ENCODE measurements at regions not wholly inside any gene's neighbourhood (a gene's known extent, or its start where the extent isn't known, plus 50 kb on each side); places are given as distances from the start of the nearest gene placed in this dataset.

- no peak for DNase-seq (ENCODE audit: low read depth)
- TF ChIP-seq CTCF (IDR thresholded peaks at IDR 0.05; ENCODE audit: control insufficient read depth, insufficient read depth, low read depth, low read length, missing control alignments), result no peak
- no peak overlapping the region for H3K4me3 ChIP-seq (ENCODE audit: control insufficient read depth, low read depth, low read length)
Observed at GRCh38 chr7:86243171-86243570, 400.5 kb upstream of the GRM3 start.

DNA sequence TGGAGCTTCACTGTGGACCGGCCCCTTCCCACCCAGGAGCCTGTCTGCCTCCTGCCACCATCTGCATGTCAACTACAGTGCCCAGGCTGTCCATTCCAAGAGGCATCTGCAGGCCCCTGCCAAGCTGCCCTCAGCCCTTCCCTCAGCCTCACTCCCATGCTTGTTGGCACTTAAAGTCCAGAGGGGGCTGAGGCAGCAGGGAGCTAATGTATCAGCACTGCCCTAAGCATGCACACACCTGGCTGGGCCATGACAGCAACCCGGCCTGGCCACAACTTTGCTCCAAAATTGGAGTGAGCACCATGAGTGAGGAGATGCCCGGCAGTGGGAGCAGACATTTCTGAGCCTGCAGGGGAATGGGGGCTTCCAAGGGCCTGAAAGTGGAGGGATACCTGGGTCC lies 417.5 kb upstream of the GRM3 start:
- H3K4me3 ChIP-seq (ENCODE audit: control insufficient read depth, low read depth, low read length), result no peak overlapping the region
- no peak for DNase-seq (ENCODE audit: low read depth)
- TF ChIP-seq CTCF (IDR thresholded peaks at IDR 0.05; ENCODE audit: control insufficient read depth, insufficient read depth, low read depth, low read length, missing control alignments), result no peak

GRCh38 chr7:86222806-86223205 lies 420.9 kb upstream of the GRM3 start:
- no peak overlapping the region for H3K4me3 ChIP-seq (ENCODE audit: control insufficient read depth, low read depth, low read length)
- no peak for TF ChIP-seq CTCF (IDR thresholded peaks at IDR 0.05; ENCODE audit: control insufficient read depth, insufficient read depth, low read depth, low read length, missing control alignments)
- DNase-seq (ENCODE audit: low read depth), result no peak

DNA sequence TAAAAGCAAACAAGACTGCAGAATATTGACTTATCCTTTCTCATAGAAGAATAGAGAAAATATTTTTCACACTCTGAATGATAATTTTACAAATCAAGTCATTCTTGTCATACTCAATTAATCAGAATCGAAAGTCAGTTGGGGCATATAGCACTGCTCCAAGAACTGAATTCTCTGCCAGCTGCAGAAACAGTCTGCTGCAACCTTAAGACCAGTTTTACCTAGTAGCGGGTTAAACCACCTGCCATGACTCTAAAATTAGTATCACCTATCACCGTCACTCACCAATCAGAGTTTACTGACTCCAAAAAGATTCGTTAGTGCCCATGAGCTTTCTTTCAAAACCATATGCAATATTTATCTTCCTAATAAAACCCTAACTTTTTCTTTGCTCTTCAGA lies 429.0 kb upstream of the GRM3 start:
- DNase-seq (ENCODE audit: low read depth), result no peak
- no peak overlapping the region for H3K4me3 ChIP-seq (ENCODE audit: control insufficient read depth, low read depth, low read length)
- TF ChIP-seq CTCF (IDR thresholded peaks at IDR 0.05; ENCODE audit: control insufficient read depth, insufficient read depth, low read depth, low read length, missing control alignments), result no peak

GRCh38 chr7:86212976-86213375 lies 430.7 kb upstream of the GRM3 start:
- no peak for DNase-seq (ENCODE audit: low read depth)
- H3K4me3 ChIP-seq (ENCODE audit: control insufficient read depth, low read depth, low read length), result no peak overlapping the region
- TF ChIP-seq CTCF (IDR thresholded peaks at IDR 0.05; ENCODE audit: control insufficient read depth, insufficient read depth, low read depth, low read length, missing control alignments), result no peak

GRCh38 chr7:86209036-86209435 lies 434.7 kb upstream of the GRM3 start:
- no peak for TF ChIP-seq CTCF (IDR thresholded peaks at IDR 0.05; ENCODE audit: control insufficient read depth, insufficient read depth, low read depth, low read length, missing control alignments)
- H3K4me3 ChIP-seq (ENCODE audit: control insufficient read depth, low read depth, low read length), result no peak overlapping the region
- DNase-seq (ENCODE audit: low read depth), result no peak

- no peak overlapping the region for H3K4me3 ChIP-seq (ENCODE audit: control insufficient read depth, low read depth, low read length)
- no peak for DNase-seq (ENCODE audit: low read depth)
- TF ChIP-seq CTCF (IDR thresholded peaks at IDR 0.05; ENCODE audit: control insufficient read depth, insufficient read depth, low read depth, low read length, missing control alignments), result no peak
Observed at GRCh38 chr7:86207740-86208139, 436.0 kb upstream of the GRM3 start.
